SU-DHL-6 (cell line): ENCODE measurements at regions not wholly inside any gene's neighbourhood (a gene's known extent, or its start where the extent isn't known, plus 50 kb on each side); places are given as distances from the start of the nearest gene placed in this dataset.

Experiments
- H2AFZ ChIP-seq: fragments of 200-600 bp; sonication (generic); 2 replicates; pipeline ENCODE4 v1.6.1; 2014; ENCODE audit warnings: low read depth, mild to moderate bottlenecking, moderate library complexity, mixed read lengths, antibody characterized with exemption, low read length; ENCODE audit not compliant: severe bottlenecking
- H3F3A ChIP-seq: fragments of 200-600 bp; shearing (Covaris generic); 2 replicates; pipeline ENCODE4 v1.6.0; 2016; ENCODE audit warnings: antibody characterized with exemption, mild to moderate bottlenecking; ENCODE audit not compliant: insufficient read depth
- H3K27ac ChIP-seq: fragments of 200-600 bp; sonication (generic); 2 replicates; pipeline ENCODE4 v1.5.1; 2016; ENCODE audit warnings: low read depth, mild to moderate bottlenecking, low read length, moderate library complexity, mixed read lengths
- H3K27me3 ChIP-seq: fragments of 200-600 bp; sonication (generic), shearing (Covaris generic); 2 replicates; pipeline ENCODE4 v1.6.0; 2014; ENCODE audit warnings: mild to moderate bottlenecking, low read length
- H3K36me3 ChIP-seq: fragments of 200-600 bp; sonication (generic); 2 replicates; pipeline ENCODE4 v1.6.1; 2014; ENCODE audit warnings: mild to moderate bottlenecking, low read length, mixed read lengths
- H3K4me2 ChIP-seq: fragments of 300-600, 200-600 bp; shearing (Covaris generic), sonication (generic); 2 replicates; pipeline ENCODE4 v1.6.0; 2014; ENCODE audit warnings: low read length, low read depth, mild to moderate bottlenecking; ENCODE audit not compliant: poor library complexity, severe bottlenecking
- H3K4me3 ChIP-seq: fragments of 200-600 bp; sonication (generic); 2 replicates; pipeline ENCODE4 v1.5.1; 2014; ENCODE audit warnings: antibody characterized with exemption, low read length, mild to moderate bottlenecking, mixed read lengths; ENCODE audit not compliant: insufficient read depth, poor library complexity, severe bottlenecking
- H3K79me2 ChIP-seq: fragments of 200-600 bp; sonication (generic); 2 replicates; pipeline ENCODE4 v1.6.1; 2014; ENCODE audit warnings: mild to moderate bottlenecking, low read length, moderate library complexity; ENCODE audit not compliant: insufficient read depth
- H3K9ac ChIP-seq: fragments of 200-600 bp; sonication (generic); 2 replicates; pipeline ENCODE4 v1.7.0; 2014; ENCODE audit warnings: mild to moderate bottlenecking, low read length
- H3K9me2 ChIP-seq: fragments of 200-600 bp; sonication (generic); replicated peaks from 2 replicates; pipeline ENCODE4 v1.6.1; 2014; ENCODE audit warnings: low read length; ENCODE audit not compliant: insufficient read depth
- H3K9me3 ChIP-seq: fragments of 200-600 bp; sonication (generic); 2 replicates; pipeline ENCODE4 v1.6.1; 2014; ENCODE audit warnings: low read length, mixed read lengths; ENCODE audit not compliant: insufficient read depth
- H4K20me1 ChIP-seq: fragments of 200-600 bp; sonication (generic); 2 replicates; pipeline ENCODE4 v1.6.1; 2014; ENCODE audit warnings: low read depth, mild to moderate bottlenecking, antibody characterized with exemption, low read length, moderate library complexity, mixed read lengths
- CTCF ChIP-seq: fragments of 200-600 bp; sonication (generic); IDR thresholded peaks from one replicate; pipeline ENCODE4 v1.5.1; 2017; ENCODE audit warnings: antibody characterized with exemption, mild to moderate bottlenecking, low read length, moderate library complexity; ENCODE audit not compliant: insufficient read depth, poor library complexity, severe bottlenecking
- EZH2phosphoT487 ChIP-seq: fragments of 200-600 bp; sonication (generic), shearing (Covaris generic); conservative IDR thresholded peaks from 2 replicates; pipeline ENCODE4 v1.6.1; 2018; ENCODE audit warnings: mild to moderate bottlenecking, antibody characterized with exemption, low read length, moderate library complexity, mixed read lengths

GRCh38 chr18:76619621-76620315 is 124.7 kb upstream of the ZNF516 start:
- Histone ChIP-seq H3K9me2 (no peaks in the 10 kb centered on the region), H3K36me3 (no peaks in the 10 kb centered on the region), H3F3A (no peaks in the 10 kb centered on the region), H2AFZ (no peak overlapping the region), H3K27me3 (no peaks in the 10 kb centered on the region), H3K27ac (no peak overlapping the region), H3K9me3 (no peaks in the 10 kb centered on the region), H3K9ac (no peak overlapping the region), H3K4me3 (no peak overlapping the region), H3K4me2 (no peak overlapping the region), H4K20me1 (no peaks in the 10 kb centered on the region), H3K79me2 (no peaks in the 10 kb centered on the region)
- TF ChIP-seq EZH2phosphoT487 (no peak), CTCF (no peak)

DNA sequence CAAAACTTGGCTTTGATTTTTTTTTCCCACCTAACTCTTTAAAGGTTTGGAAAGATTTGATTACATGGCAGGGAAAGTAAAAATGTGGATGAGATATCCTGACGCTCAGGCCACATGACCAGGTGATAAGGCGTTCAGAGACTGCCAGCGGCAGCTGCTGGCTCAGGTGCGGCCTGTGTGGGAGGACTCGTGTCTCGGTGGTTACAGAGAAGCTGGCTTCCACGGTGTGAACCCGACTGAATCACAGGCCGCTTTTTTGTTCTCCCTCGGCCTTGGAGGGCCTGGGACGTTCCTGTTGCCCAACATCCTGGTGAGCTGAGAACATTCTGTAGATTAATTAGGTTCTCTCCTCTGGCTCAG is 124.2 kb upstream of the ZNF516 start:
- Histone ChIP-seq H3K36me3 (no peaks in the 10 kb centered on the region), H3K27ac (no peak overlapping the region), H3K79me2 (no peaks in the 10 kb centered on the region), H3K9me3 (no peaks in the 10 kb centered on the region), H3K27me3 (no peaks in the 10 kb centered on the region), H3F3A (no peaks in the 10 kb centered on the region), H3K9ac (no peak overlapping the region), H3K9me2 (no peaks in the 10 kb centered on the region), H2AFZ (no peak overlapping the region), H3K4me3 (no peak overlapping the region), H4K20me1 (no peaks in the 10 kb centered on the region), H3K4me2 (no peak overlapping the region)
- TF ChIP-seq CTCF: no peak
- TF ChIP-seq EZH2phosphoT487: no peak

DNA sequence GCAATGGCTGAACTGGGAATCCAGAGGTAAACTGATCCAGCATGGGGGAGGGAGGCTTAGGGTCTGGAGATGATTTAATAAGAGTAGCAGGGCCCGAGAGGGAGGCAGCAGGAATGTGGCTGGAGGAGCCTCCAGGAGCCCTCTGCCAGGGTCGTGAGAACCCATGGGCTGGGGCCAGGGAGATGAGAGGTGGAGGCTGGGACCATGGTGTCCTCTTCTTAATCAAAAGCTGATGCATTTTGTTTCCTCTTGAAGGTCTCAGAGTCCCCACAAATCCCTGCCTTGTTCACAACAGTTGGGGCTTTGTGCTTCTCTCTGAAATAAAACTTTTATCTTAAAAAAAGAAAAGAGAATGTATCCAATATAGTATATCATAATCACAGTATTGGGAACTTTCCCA is 123.7 kb upstream of the ZNF516 start:
- Histone ChIP-seq H3K9ac (no peak overlapping the region), H3K9me3 (no peaks in the 10 kb centered on the region), H3K4me3 (no peak overlapping the region), H4K20me1 (no peaks in the 10 kb centered on the region), H3F3A (no peaks in the 10 kb centered on the region), H3K27ac (no peak overlapping the region), H3K27me3 (no peaks in the 10 kb centered on the region), H3K79me2 (no peaks in the 10 kb centered on the region), H2AFZ (no peak overlapping the region), H3K9me2 (no peaks in the 10 kb centered on the region), H3K4me2 (no peak overlapping the region), H3K36me3 (no peaks in the 10 kb centered on the region)
- TF ChIP-seq EZH2phosphoT487 (no peak), CTCF (no peak)
